Fibroblast of lung (primary cell): ENCODE measurements at regions not wholly inside any gene's neighbourhood (a gene's known extent, or its start where the extent isn't known, plus 50 kb on each side); places are given as distances from the start of the nearest gene placed in this dataset.

Experiments used
- DNase-seq, 2 donors: peaks; one replicate each; pipeline versions ENCODE4 v3.0.0 to v3.0.0-alpha.2; 2010; ENCODE audit warnings: low read depth in 2 of 2
- H2AFZ ChIP-seq: 2 replicates; pipeline ENCODE4 v1.5.1; 2012; ENCODE audit warnings: low read length, control low read depth, inconsistent platforms
- H3K27ac ChIP-seq: 2 replicates; pipeline ENCODE4 v1.5.1; 2011; ENCODE audit warnings: low read length, control low read depth; ENCODE audit not compliant: insufficient read depth
- H3K27me3 ChIP-seq: 2 replicates; pipeline ENCODE4 v1.5.1; 2011; ENCODE audit warnings: mild to moderate bottlenecking, low read length; ENCODE audit not compliant: control insufficient read depth, insufficient read depth
- H3K36me3 ChIP-seq: 2 replicates; pipeline ENCODE4 v1.5.1; 2011; ENCODE audit warnings: low read length; ENCODE audit not compliant: control insufficient read depth, insufficient read depth
- H3K4me1 ChIP-seq: 2 replicates; pipeline ENCODE4 v1.5.1; 2011; ENCODE audit warnings: low read length; ENCODE audit not compliant: control insufficient read depth, insufficient read depth; ENCODE audit errors: extremely low read depth
- H3K4me2 ChIP-seq: 2 replicates; pipeline ENCODE4 v1.5.1; 2011; ENCODE audit warnings: low read length, control low read depth; ENCODE audit not compliant: insufficient read depth; ENCODE audit errors: extremely low read depth
- H3K4me3 ChIP-seq, 4 experiments: fragments of 200-600 bp in 1 of 4; sonication (generic) in 1 of 4; replicated peaks in 1 of 4; 2 replicates each; pipeline ENCODE4 v1.5.1; 2011 to 2016; ENCODE audit warnings: low read length in 4 of 4, low read depth in 3 of 4, mild to moderate bottlenecking in 3 of 4, control low read depth in 2 of 4, inconsistent platforms in 1 of 4, mixed read lengths in 1 of 4; ENCODE audit not compliant: insufficient read depth in 1 of 4; ENCODE audit errors: control extremely low read depth in 1 of 4
- H3K79me2 ChIP-seq: 2 replicates; pipeline ENCODE4 v1.5.1; 2012; ENCODE audit warnings: mild to moderate bottlenecking, low read length, inconsistent platforms; ENCODE audit not compliant: control insufficient read depth, insufficient read depth
- H3K9ac ChIP-seq: 2 replicates; pipeline ENCODE4 v1.5.1; 2011; ENCODE audit warnings: mild to moderate bottlenecking, low read length, control low read depth; ENCODE audit not compliant: insufficient read depth
- H3K9me3 ChIP-seq: 2 replicates; pipeline ENCODE4 v1.5.1; 2012; ENCODE audit warnings: low read depth, low read length; ENCODE audit not compliant: control insufficient read depth, insufficient read depth
- H4K20me1 ChIP-seq: 2 replicates; pipeline ENCODE4 v1.5.1; 2011; ENCODE audit warnings: low read length; ENCODE audit not compliant: control insufficient read depth, insufficient read depth; ENCODE audit errors: extremely low read depth
- CTCF ChIP-seq, 2 donors: IDR thresholded peaks in 1 of 2; conservative IDR thresholded peaks in 1 of 2; 1 replicate in 1 of 2; 2 replicates in 1 of 2; pipeline ENCODE4 v1.5.1; 2011 to 2012; ENCODE audit warnings: low read length in 2 of 2, control low read depth in 1 of 2, inconsistent platforms in 1 of 2, low read depth in 1 of 2, mild to moderate bottlenecking in 1 of 2
- EZH2 ChIP-seq: IDR thresholded peaks from 2 replicates; pipeline ENCODE4 v1.5.1; 2012; ENCODE audit warnings: low read length, control low read depth, mild to moderate bottlenecking; ENCODE audit errors: missing control alignments

GRCh38 chr7:12995912-12996469, 308.6 kb downstream of the ARL4A start:
- TF ChIP-seq CTCF (conservative IDR thresholded peaks at IDR 0.05 in 1 of 2, IDR thresholded peaks at IDR 0.05 in 1 of 2; ENCODE audit: low read depth in 1 of 2, low read length in 2 of 2): no peak
- no peak for TF ChIP-seq EZH2
- H3K79me2 ChIP-seq: no peaks in the 10 kb centered on the region
- H3K27ac ChIP-seq: no peak overlapping the region
- H3K9ac ChIP-seq: no peak overlapping the region
- H3K9me3 ChIP-seq: no peaks in the 10 kb centered on the region
- DNase-seq: no peak
- no peak overlapping the region for H3K4me2 ChIP-seq
- no peaks in the 10 kb centered on the region for H3K4me1 ChIP-seq
- no peak overlapping the region for H3K4me3 ChIP-seq
- no peaks in the 10 kb centered on the region for H4K20me1 ChIP-seq
- no peaks in the 10 kb centered on the region for H3K36me3 ChIP-seq
- no peak overlapping the region for H2AFZ ChIP-seq
- H3K27me3 ChIP-seq: no peaks in the 10 kb centered on the region

GRCh38 chr7:13007331-13007730, 319.9 kb downstream of the ARL4A start:
- H4K20me1 ChIP-seq: no peaks in the 10 kb centered on the region
- H3K4me1 ChIP-seq: no peaks in the 10 kb centered on the region
- no peaks in the 10 kb centered on the region for H3K9me3 ChIP-seq
- DNase-seq: no peak
- no peaks in the 10 kb centered on the region for H3K27me3 ChIP-seq
- no peak overlapping the region for H3K27ac ChIP-seq
- no peaks in the 10 kb centered on the region for H3K79me2 ChIP-seq
- H3K4me2 ChIP-seq: no peak overlapping the region
- no peaks in the 10 kb centered on the region for H3K36me3 ChIP-seq
- no peak overlapping the region for H3K4me3 ChIP-seq
- TF ChIP-seq EZH2: no peak
- no peak overlapping the region for H3K9ac ChIP-seq
- H2AFZ ChIP-seq: no peak overlapping the region

- no peak overlapping the region for H3K9ac ChIP-seq
- H3K79me2 ChIP-seq: no peaks in the 10 kb centered on the region
- no peak overlapping the region for H2AFZ ChIP-seq
- no peaks in the 10 kb centered on the region for H3K9me3 ChIP-seq
- H3K4me1 ChIP-seq: no peaks in the 10 kb centered on the region
- no peak overlapping the region for H3K4me2 ChIP-seq
- no peaks in the 10 kb centered on the region for H3K36me3 ChIP-seq
- H3K4me3 ChIP-seq: no peak overlapping the region
- H3K27me3 ChIP-seq: no peaks in the 10 kb centered on the region
- H4K20me1 ChIP-seq: no peaks in the 10 kb centered on the region
- H3K27ac ChIP-seq: no peak overlapping the region
- no peak for DNase-seq
- TF ChIP-seq EZH2 (no peak), CTCF (conservative IDR thresholded peaks at IDR 0.05 in 1 of 2, IDR thresholded peaks at IDR 0.05 in 1 of 2; ENCODE audit: low read depth in 1 of 2, low read length in 2 of 2) (no peak)
These were observed 322.1 kb downstream of the ARL4A start for GRCh38 chr7:13009517-13009916.
